ENCODE measurements at regions not wholly inside any gene's neighbourhood (a gene's known extent, or its start where the extent isn't known, plus 50 kb on each side); places are given as distances from the start of the nearest gene placed in this dataset.
"Not testable (repeated sequence)": the region's sequence is repeated elsewhere in the genome, so short reads cannot be mapped to it uniquely, and the experiment has no call there.

GRCh38 chr4:17012451-17012850, 114.0 kb upstream of the LDB2 start:
- no peak for DNase-seq (ENCODE audit: low read depth)
- no peak overlapping the region for H3K4me3 ChIP-seq (replicated peaks; ENCODE audit: low read depth, low read length)
- TF ChIP-seq CTCF (IDR thresholded peaks at IDR 0.05; ENCODE audit: low read length, missing control alignments), result no peak

GRCh38 chr4:17010426-17011087, 112.1 kb upstream of the LDB2 start:
- no peak for TF ChIP-seq CTCF (IDR thresholded peaks at IDR 0.05; ENCODE audit: low read length, missing control alignments)
- DNase-seq (ENCODE audit: low read depth), result no peak
- H3K4me3 ChIP-seq (replicated peaks; ENCODE audit: low read depth, low read length), result no peak overlapping the region

GRCh38 chr4:17009871-17010367, 111.5 kb upstream of the LDB2 start:
- TF ChIP-seq CTCF (IDR thresholded peaks at IDR 0.05; ENCODE audit: low read length, missing control alignments), result no peak
- DNase-seq (ENCODE audit: low read depth), result no peak
- H3K4me3 ChIP-seq (replicated peaks; ENCODE audit: low read depth, low read length), result no peak overlapping the region

- no peak for TF ChIP-seq CTCF (IDR thresholded peaks at IDR 0.05; ENCODE audit: low read length, missing control alignments)
- H3K4me3 ChIP-seq (replicated peaks; ENCODE audit: low read depth, low read length), result no peak overlapping the region
- no peak for DNase-seq (ENCODE audit: low read depth)
Measured at GRCh38 chr4:17008834-17009345, 110.4 kb upstream of the LDB2 start.

DNA sequence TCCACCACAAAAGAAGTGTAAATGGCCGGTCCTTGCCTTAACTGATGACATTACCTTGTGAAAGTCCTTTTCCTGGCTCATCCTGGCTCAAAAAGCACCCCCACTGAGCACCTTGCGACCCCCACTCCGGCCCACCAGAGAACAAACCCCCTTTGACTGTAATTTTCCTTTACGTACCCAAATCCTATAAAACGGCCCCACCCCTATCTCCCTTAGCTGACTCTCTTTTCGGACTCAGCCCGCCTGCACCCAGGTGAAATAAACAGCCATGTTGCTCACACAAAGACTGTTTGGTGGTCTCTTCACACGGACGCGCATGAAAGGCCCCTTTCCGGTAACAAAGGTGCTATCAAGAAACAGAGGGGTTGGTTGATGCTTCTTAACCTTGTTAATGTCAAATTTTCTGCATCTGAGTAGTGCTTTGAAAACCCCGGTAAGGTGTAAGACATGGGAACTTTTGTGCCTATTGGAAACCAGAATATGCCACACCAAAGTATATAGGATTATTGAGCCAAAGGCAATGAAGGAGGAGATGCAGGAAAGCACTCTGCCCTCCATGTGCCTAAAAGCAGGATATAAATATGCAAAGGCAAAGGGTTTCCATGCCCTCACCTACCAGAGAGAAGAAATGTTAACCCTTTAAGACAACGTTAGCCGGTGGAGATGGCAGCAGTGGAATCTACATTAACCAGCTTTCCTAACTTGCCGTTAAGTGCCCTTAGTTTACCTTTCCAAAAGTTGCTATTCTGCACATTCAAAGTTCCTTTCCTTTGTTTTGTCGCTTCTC, 105.4 kb upstream of the LDB2 start:
- DNase-seq (ENCODE audit: low read depth); H3K4me3 ChIP-seq (replicated peaks; ENCODE audit: low read depth, low read length): not testable (repeated sequence)

DNA sequence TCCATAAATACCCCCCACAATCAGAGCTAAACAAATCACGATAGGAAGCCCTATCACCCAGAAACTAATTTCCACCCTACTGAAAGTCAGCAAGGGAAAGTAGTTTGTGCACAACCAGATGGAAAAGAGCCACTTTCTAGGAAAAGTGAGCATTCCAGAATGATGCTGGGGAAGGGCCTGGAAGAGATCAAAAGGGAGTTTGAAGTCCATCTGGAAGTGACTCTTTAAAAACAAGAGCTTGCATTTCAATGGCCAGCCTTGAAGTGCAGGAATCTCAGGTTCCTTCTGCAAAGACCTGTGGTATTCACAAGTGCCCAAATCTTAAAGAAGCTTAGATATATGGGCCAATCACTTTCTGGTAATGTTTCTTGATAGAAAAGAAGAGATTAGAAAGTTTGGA, 97.0 kb upstream of the LDB2 start:
- no peak overlapping the region for H3K4me3 ChIP-seq (replicated peaks; ENCODE audit: low read depth, low read length)
- TF ChIP-seq CTCF (IDR thresholded peaks at IDR 0.05; ENCODE audit: low read length, missing control alignments), result no peak
- DNase-seq (ENCODE audit: low read depth), result no peak

DNA sequence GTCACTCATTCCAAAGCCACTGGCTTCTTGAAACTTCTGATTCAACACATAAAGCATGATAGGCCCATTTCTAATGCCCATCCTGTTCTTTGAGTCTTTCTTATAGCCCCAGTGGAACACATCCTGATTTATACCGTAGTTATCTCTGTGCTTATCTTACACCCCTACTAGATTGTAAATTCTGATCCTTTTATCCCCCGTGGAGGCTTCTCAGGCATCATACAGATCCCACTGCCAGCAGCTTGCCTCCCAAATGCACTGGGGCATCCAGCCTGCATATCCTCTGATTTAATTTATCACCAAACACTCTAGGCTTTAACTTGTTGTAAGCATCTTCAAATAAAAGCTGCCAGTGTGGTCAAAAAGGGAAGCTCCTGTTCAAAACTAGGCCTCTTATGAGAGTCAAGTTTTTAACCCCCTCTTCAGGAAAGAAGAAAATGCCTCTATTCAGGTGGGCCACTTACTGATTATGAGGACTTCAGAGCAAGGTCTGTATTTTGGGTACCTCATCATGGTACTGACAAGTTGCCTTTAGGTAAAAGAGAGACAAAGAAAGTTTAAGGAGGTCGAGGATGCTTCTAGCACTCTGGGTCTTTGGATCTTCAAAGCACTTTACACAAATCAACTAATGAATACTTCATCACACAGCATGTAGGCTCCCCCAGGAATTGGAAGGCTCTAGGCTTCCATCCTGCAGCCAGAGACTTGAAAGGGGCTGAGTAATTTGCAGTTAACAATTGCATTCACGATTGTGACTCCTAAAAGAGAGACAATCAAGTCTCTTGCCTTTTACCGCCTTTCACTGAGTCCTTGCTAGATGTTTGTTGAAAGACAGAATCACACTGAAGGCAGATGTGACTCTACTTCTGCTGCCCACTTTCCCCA, 95.8 kb upstream of the LDB2 start:
- DNase-seq (ENCODE audit: low read depth), result no peak
- no peak for TF ChIP-seq CTCF (IDR thresholded peaks at IDR 0.05; ENCODE audit: low read length, missing control alignments)
- no peak overlapping the region for H3K4me3 ChIP-seq (replicated peaks; ENCODE audit: low read depth, low read length)

All from fibroblast of pulmonary artery (primary cell).